ENCODE measurements at regions not wholly inside any gene's neighbourhood (a gene's known extent, or its start where the extent isn't known, plus 50 kb on each side); places are given as distances from the start of the nearest gene placed in this dataset.

DNA sequence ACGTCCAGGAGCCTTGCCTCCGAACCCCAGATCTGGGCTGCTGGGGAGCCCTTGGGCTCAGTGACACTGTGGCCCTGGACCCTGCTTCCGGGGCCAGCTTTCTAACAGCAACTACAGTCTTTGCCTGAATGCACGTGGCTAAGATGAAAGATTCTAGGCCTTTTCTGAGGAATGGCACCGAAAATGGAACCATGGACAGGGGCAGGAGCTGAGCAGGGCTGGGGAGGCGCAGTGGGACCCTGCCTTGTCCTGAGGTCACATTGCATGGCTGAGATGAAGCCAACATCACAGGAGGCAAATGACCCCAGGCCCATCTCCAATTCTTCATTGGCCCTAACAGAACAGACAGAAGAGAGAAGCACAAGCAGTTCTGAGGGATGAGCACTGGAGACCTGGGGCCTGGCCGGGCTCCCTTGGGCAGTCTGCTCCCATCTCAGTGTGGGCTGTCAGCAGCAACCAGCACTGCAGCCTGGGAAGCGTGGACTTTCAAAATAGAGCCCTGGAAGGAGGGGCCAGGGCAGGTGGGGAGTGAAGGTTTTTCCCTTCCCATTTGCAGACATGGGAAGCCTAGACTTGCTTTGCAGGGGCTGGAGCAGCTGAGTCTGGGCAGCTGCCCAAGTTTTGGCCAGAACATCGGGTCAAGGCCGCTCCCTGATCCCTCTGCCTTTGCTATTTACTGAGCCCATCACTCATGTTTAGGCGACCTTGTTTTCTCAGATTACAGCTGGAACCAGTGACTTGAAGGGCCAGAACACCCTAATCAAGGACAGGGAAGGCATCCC, 114.4 kb upstream of the TCERG1L start:
- no peak for DNase-seq (ENCODE audit: low spot score)

DNA sequence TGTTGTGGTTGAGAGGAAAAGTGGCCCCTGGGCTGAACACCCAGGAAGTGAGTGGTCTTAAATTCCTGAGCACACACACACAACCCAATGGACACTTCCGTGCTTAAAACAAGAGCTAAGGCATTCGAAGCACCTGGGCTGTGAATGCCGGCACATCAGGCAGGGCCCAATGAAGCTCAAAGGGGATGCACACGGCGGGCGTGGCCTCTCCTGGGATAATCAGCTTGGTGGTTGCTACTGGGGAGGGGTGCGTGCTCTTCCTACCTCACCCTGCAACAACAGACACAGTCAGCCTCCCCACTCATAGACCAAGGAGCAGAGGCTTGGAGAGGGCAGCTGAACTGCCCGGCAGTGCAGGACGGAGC, 115.0 kb upstream of the TCERG1L start:
- DNase-seq (ENCODE audit: low spot score), result no peak

DNA sequence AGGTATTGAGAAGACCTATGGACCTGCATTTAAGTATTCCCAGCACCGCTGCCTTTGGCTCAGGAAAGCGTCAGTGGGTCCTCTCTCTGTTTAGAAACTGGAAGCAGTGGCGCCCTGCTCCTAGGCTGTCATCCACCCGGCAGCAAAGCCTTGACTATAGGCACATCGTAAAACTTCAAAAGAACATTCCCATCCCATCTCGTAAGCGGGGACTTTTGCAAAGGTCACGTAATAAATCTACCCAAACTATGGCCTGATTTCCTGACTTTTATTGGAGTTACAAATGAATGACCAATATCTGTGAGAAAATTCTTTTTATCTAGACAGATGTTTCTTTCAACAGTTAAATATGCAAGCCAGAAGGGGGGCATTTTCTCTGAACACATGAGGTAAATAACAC, 115.8 kb upstream of the TCERG1L start:
- no peak for DNase-seq (ENCODE audit: low spot score)

DNA sequence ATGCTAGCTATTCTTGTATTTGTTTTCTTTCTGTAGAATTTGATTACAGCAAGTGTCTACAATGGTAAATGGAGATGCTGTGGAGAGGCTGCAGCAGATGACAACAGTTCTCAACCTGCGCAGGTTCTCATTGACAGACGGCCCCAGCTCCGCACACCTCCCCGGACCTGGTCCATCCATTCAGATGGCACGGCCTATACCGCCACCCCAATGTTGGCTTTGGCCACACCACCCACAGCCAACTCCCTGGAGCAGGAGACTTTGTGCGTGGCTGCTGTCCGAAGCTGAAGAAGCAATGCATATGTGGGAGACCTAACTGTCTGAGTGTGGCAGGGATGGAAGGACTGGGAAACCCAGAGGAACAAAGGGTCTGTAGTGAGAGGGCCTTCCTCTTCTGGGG, 116.4 kb upstream of the TCERG1L start:
- DNase-seq (ENCODE audit: low spot score), result no peak

DNA sequence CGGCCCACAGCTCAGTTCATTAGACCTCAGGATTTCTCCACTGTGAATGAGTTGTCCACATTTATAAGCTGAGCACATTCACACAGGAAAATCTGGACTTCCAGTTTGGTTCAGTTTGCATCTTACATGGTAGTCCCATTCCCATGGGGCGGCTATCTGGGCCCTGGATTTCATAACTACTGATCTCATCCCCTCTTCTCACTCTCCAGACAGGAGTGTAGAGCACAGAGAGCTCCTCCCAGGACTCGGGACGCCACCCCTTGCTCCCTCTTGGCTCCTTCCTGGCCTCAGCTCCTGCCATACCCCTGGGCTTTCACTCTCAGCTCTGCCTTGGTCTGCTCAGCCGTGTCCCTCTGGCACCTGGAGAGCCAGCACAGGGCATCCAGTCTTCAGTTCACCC, 117.6 kb upstream of the TCERG1L start:
- no peak for DNase-seq (ENCODE audit: low spot score)

DNA sequence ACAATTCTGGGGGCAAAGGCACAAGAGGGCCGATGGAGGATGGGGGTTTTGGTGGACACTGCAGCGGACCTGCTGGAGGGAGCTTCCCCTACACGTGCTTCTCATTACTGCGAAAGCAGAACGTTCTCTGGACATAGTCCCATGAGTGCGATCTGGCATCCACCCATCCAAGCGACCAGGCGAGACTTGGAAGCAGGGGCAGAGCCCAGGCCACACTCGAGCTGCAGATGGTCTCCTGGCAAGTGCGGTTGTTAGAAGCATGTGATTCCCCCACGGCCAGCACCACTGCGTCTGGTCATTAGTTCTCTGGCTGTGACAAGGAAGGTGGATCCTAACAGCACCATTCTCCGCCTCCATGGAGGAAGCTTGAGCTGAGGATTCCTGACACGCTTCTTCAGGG, 118.4 kb upstream of the TCERG1L start:
- DNase-seq (ENCODE audit: low spot score), result no peak

DNA sequence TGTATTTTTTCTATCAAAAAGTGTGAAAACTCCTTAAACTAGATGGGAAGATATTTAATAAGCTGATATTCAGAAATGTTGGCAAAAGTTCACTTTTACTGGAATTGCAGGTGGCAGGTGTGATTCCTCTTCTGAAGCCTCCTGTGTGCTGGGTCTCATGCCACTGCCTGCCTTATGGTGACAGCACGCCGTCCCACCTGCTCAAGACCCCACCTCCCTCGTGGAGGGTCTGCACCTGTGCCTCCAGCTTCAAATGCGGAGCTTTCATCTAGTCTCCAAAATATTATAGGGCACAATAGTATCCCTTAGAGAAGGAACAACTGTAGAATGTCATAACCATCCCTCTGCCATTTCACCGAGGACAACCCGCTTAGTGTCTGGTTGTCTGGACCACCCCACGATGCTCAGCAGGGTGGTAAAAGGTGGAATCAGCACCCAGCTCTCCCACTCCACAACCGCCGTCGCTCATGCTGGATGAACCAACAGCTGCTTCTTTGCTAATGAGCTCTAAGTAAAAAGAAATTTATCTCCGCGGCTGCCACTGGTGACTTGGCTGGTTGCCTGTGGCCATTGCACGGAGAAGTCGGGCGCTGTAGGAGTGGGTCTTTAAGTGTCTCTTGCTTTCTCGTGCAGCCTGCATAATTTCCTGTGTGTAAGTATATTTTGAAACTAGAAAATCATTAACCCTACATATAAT, 119.3 kb upstream of the TCERG1L start:
- no peak for DNase-seq (ENCODE audit: low spot score)

DNA sequence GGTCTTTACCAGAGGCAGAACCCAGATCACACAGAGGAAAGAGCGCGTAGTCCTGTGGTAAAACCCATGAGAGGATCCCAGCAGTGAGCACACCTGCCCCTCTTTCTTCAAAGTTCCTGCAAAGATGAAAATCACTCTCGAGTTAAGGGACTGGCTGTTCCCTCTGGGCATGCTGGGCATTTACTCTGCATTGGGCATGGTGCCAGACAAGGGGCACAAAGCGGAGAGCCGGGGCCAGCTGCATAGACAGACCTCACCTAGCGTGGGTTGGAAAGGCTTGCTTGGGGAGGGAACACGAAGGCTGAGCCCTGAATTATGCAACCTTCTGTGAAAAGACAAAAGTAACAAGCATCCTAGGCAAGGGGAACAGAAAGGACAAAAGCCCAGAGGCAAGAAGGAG, 120.0 kb upstream of the TCERG1L start:
- no peak for DNase-seq (ENCODE audit: low spot score)

DNA sequence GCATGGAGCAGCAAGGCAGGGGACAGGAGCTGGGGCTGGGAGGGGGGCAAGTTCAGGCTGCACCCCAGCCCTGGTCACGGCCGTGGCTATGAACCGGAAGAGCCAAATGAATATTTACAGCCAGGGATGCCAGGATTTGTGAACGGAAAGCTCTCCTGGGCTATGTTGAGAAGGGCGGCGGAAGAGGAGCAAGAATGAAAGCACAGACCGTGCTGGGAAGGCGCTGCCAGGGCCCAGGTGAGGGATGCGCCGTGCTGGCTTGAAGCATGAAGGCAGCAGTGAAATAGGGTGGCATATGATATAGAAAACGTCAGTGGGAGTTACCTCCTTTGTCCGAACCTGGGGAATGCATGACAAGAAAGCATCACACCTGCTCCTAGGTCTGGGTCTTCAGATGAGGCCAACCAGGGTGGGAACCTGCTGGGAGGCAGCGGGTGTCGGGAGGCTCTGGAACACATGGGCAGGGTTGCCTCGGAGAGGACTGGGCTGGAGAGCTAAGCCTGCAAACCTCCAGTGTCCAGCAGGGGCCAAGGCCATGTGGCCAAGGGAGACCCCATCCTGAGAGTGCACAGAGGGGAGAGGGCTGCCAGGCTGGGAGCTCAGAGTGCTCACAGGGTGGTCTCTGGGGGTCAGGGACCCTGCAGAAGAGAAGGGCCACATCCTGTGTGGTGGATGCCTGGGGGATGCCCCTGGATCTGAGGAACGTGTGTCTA, 120.6 kb upstream of the TCERG1L start:
- no peak for DNase-seq (ENCODE audit: low spot score)

DNA sequence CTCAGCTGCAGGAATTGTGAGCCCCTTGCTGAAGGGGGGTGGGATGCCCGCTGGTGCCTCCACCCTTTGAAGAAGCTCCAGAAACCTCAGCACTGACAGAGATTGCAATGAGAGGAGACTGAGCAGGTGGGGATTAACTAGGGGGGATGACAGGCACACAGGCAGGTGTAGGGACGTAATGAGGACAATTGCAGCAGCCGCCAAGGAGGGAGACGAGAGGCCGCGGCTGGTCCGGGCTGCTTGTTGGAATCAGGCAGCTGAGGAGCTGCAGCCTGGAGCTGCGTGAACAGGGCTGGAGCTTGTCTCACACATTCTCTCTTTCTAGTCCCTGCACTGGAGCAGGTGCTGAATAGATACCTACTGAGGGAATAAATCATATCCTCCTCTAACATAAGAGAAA, 122.0 kb upstream of the TCERG1L start:
- DNase-seq (ENCODE audit: low spot score), result no peak

DNA sequence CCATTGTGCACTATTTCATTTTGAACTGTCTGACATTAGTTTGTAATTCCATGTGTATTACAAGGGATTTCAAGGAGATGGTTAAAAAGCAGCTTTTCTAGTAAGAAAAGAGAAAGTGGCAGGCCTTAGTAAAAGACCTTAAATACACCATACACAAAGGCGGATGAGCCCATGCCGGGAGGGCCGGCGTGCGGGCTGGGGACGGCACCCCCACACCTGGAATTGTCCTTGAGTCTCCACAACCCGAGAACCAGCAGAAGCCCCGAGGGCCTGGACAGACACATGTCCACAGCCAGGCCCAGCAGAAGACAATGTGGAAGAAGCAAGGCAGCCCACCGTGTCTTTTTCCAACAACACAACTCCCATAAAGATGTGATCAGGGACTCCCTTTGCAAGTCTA, 123.7 kb upstream of the TCERG1L start:
- DNase-seq (ENCODE audit: low spot score), result no peak

DNA sequence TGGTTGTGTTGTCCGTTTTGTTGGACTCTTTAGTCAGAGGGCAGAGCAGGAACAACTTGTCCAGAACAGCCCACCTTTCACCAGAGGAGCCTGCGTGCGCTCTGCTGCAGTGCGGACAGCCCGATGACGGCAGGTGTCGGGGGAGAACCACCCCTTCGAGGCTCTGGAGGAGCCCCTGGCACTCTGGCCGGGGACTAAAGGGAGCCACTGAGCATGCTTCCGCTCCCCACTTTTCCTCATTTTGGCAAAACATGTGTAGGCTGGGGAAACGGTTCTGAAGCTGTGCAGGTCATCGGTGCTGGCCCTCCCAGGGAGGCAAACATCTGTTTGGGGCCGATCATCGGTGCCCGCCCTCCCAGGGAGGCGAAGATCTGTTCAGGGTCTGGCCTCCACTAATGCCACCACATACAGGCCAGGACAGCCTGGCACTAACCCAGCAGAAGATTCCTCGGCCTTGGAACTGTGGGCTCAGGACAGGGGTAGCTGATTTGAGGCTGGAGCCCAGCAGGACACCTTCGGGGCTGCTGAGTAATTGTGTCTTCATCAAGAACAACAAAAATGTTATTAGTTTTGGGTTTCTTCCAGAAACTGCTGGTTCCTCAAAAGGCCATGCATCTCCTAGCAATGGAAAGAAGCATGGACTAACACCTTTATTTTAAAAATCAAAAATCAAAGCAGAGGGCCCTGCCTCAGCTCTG, 124.4 kb upstream of the TCERG1L start:
- DNase-seq (ENCODE audit: low spot score), result no peak

DNA sequence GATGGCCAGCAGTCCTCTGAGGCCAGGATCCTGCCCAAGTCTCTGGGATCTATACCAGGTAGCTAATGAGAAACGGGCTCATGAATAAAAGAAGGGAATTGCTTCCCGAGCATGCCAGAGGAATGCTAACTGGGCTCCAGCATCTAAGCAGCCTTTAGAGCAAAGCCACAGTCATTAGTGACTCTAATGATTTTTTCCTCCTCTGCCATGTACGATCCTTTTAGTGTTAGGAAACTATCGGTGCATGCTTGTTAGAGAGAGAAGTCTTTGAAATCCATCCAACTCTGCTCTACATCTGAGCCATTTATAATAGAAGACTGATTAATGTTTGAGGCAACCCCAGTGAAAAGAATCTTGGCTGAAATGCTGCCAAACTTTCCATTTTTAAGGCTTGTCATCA, 124.9 kb upstream of the TCERG1L start:
- DNase-seq (ENCODE audit: low spot score), result no peak

DNA sequence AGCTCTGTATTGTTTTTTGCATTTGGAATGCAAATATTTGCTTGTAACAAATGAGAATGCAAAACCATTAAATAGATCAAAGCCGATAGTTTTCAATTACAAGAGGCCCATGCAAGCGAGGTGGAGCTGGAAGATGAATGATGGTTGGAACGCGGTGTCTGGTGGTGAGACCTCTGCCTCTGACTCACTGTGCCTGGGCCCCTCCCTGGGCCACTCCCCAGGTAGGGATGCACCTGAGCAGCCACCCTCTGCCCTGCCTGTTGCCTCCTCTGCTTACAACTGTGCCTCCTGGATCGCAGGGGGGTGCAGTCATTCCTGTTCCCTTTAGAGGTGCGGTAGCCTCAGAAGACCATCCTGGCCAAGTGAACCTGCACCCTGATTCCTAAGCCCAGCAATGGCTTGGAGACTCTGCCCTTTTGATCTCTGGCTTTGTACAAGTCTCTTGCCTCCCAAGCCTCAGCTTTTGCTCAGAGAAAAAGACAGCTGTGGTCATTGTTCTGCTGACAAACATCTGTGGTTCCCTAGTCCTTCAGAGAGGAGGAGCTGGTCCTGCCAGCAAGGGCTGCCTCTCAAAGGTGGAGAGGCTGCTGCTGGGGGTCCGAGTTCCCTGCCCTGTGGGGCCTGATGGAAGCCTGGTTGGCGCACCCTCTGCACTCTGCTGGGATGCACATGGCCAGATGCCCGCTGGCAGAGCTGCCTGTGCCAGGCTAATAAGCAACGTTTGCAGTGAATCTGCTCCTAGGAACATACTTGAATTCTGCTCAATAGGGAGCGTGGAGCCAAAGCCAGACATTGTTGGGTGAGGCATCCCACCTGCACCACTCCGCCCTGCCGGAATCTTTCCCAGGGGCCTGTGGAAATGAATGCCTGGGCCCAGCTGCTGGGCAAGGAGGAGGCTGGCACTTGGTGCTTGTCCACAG, 126.3 kb upstream of the TCERG1L start:
- DNase-seq (ENCODE audit: low spot score), result no peak

DNA sequence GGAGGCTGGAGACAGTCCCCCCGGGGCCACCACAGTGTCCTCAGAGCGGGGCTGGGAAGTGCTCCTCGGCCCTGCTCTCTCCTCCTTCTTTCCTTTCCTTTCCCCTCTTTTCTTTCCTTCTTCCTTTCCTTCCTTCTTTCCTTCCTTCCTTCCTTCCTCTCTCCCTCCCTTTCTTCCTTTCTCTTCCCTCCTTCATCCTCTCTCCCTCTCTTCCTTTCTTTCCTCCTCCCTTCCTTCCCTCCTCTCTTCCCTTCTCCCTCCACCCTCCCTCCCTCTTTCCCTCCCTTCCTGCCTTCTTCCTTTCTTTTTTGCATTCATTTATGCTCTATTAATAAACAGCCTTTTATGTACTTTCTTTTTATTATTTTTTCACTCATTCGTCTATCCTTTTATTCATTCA, 127.1 kb upstream of the TCERG1L start:
- DNase-seq (ENCODE audit: low spot score), result no peak

DNA sequence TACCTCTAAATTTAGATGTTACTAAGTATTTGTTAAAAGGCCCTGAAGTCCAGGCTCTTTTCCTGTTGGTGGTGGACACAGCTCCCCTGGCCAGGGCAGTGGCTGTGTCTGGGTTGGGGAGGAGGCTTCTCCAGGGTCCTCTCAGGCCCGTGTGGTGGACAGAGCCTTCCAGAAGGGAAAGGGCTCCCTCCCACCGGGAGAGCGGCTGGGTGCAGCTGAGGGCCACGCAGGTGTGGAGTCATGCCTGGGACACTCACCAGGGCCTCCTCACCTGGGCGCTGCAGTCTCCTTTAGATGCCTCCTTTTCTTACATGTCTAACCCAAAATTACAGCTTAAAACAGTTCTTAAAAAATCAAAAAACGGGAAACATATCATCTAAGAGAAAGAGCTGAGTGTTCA, 128.2 kb upstream of the TCERG1L start:
- no peak for DNase-seq (ENCODE audit: low spot score)

DNA sequence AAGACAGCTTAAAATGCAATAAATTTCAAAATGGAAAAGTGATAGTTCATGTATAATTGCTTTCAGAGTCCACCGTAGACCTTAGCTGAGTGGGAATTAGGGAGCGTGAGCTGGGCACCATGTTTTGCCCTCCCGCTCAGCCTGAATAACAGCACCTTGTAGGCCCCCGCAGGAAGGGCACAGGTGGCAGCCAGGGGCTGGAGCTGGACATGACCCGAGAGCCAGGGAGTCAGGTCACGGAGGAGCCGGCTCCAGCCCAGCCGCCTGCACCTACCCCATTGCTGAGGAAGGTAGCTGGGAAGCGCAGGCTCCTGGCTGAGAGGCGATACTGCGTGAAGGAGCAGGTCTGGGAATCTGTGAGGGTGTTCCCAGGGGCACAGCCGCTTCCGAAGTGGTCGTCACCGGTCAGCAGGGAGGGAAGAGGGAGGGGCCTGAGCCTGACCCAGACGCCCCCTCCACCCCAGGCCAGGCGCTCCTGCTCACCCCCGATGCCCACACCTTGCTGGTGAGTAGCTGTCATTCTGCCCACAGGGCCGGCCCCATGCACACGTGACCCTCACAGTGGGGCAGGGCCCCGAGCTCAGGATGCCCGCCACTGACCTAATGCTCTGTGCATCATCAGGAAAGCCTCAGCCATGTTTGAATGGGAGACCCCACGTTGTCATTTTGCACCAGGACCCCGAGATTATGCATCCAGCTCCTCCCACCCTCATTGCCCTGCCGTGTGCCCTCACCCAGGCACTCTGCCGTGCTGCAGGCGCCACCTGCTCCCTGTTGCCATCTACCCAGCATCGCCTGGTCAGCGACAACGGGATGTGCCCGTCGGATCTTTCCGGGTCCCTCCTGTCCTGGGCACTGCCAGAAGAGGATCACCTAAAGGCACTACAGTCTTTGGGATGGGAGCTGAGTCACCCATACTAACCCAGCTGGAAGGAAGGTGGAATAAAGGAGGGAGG, 129.2 kb upstream of the TCERG1L start:
- no peak for DNase-seq (ENCODE audit: low spot score)

DNA sequence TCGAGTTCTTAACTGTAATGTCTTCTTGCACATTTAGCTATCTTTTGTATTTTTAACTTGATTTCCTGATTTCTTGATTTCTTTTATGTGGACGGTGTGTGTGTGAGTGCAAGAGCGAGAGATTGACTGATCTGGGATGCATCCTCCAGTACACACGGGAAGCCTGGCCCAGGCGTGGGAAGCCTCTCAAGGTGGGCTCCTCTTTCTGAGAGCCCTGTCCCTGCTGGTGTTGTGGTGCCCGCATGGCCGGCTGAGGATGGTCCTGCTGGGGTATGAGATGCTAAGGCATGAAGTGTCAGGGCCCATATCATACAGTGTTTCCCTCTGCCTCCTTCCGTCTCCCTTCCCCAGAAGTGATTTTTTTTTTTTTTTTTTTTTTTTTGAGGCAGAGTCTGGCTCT, 130.8 kb upstream of the TCERG1L start:
- DNase-seq (ENCODE audit: low spot score), result no peak

DNA sequence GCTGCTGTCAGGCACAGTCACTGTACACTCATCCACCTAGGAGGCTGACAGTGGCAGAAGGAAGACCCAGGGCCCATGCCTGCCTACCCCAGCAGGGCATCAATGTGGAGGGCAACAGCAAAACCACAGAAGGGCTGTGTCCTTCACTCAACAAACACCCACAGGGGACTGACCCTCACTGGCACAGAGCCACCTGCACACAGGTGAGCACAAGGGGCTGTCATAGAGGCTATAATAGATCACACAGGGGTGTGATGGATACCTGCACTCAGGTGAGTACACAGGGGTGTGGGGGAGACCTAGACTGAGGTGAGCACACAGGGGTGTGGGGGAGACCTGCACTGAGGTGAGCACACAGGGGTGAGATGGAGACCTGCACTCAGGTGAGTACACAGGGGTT, 132.8 kb upstream of the TCERG1L start:
- no peak for DNase-seq (ENCODE audit: low spot score)

DNA sequence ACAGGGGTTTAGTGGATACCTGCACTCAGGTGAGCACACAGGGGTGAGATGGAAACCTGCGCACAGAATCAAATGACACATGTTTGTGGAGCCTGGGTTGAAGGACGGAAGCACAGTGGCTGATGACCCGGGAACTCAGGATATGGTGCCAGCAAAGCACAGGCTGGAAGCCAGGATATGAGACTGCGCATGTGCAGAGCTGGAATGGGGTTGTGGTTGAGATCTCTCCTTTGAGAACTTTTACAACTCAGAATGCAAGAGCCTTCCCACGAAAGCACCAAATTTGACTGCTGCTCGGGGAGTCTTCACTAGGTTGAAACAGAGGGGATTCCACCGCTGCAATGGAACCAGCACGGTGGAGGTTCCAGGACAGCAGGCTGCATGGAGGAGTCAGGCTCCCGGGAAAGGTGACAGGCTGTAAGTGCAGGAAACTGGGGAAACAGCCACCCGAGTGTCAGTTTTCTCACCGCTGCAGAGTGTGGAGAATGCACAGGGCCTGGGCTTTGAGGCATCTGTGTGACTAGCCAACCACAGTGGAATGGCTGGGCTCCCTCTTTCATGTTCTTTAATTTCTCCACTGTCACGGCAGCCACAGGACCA, 133.4 kb upstream of the TCERG1L start:
- DNase-seq (ENCODE audit: low spot score), result no peak

All from hematopoietic multipotent progenitor cell treated with erythropoietin and hydrocortisone succinate and interleukin-3 and kit ligand, for 17 days (in vitro differentiated cells).